Type B pancreatic cell (in vitro differentiated cells): ENCODE measurements at regions not wholly inside any gene's neighbourhood (a gene's known extent, or its start where the extent isn't known, plus 50 kb on each side); places are given as distances from the start of the nearest gene placed in this dataset.

Experiments used
- DNase-seq: peaks from one replicate; pipeline ENCODE4 v3.0.0; 2021; ENCODE audit warnings: mixed read lengths; ENCODE audit not compliant: unreplicated experiment; ENCODE audit errors: extremely low spot score
- H3K27ac Mint-ChIP-seq: 2 replicates; pipeline ENCODE4 v1.8.0; 2021; ENCODE audit warnings: mild to moderate bottlenecking, mixed read lengths
- H3K27me3 Mint-ChIP-seq: 2 replicates; pipeline ENCODE4 v1.8.0; 2021; ENCODE audit warnings: mixed read lengths
- H3K36me3 Mint-ChIP-seq: 2 replicates; pipeline ENCODE4 v1.8.0; 2021; ENCODE audit warnings: mixed read lengths
- H3K4me1 Mint-ChIP-seq: one replicate; pipeline ENCODE4 v1.8.0; 2021; ENCODE audit warnings: mixed read lengths; ENCODE audit not compliant: unreplicated experiment
- H3K4me3 Mint-ChIP-seq: 2 replicates; pipeline ENCODE4 v1.8.0; 2021; ENCODE audit warnings: mild to moderate bottlenecking, mixed read lengths
- H3K9me3 Mint-ChIP-seq: 2 replicates; pipeline ENCODE4 v1.8.0; 2021; ENCODE audit warnings: mixed read lengths
- TF ChIP-seq, protein P1 (sequence below): fragments of 200-600 bp; sonication (generic); conservative IDR thresholded peaks from 2 replicates; pipeline ENCODE4 v1.5.0; 2021; ENCODE audit warnings: antibody characterized with exemption, mild to moderate bottlenecking

- H3K27me3 Mint-ChIP-seq = peaks cover 28% of the 10 kb centered on the region
- TF ChIP-seq, protein P1, sequence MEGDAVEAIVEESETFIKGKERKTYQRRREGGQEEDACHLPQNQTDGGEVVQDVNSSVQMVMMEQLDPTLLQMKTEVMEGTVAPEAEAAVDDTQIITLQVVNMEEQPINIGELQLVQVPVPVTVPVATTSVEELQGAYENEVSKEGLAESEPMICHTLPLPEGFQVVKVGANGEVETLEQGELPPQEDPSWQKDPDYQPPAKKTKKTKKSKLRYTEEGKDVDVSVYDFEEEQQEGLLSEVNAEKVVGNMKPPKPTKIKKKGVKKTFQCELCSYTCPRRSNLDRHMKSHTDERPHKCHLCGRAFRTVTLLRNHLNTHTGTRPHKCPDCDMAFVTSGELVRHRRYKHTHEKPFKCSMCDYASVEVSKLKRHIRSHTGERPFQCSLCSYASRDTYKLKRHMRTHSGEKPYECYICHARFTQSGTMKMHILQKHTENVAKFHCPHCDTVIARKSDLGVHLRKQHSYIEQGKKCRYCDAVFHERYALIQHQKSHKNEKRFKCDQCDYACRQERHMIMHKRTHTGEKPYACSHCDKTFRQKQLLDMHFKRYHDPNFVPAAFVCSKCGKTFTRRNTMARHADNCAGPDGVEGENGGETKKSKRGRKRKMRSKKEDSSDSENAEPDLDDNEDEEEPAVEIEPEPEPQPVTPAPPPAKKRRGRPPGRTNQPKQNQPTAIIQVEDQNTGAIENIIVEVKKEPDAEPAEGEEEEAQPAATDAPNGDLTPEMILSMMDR = no peak
- H3K27ac Mint-ChIP-seq = no peak overlapping the region
- H3K36me3 Mint-ChIP-seq = no peaks in the 10 kb centered on the region
- no peak overlapping the region for H3K4me3 Mint-ChIP-seq
- no peaks in the 10 kb centered on the region for H3K9me3 Mint-ChIP-seq
- no peak for DNase-seq
- peaks cover 34% of the 10 kb centered on the region for H3K4me1 Mint-ChIP-seq
Observed at GRCh38 chr9:96130970-96131369, 171.0 kb downstream of the HSD17B3 start.

GRCh38 chr9:96129747-96130146 is 172.2 kb downstream of the HSD17B3 start:
- Mint-ChIP-seq H3K27ac (no peak overlapping the region), H3K27me3 (peaks cover 28% of the 10 kb centered on the region), H3K9me3 (no peaks in the 10 kb centered on the region), H3K36me3 (no peaks in the 10 kb centered on the region), H3K4me3 (no peak overlapping the region), H3K4me1 (peaks cover 30% of the 10 kb centered on the region)
- no peak for DNase-seq
- TF ChIP-seq, protein P1 = no peak

- Mint-ChIP-seq H3K9me3 (no peaks in the 10 kb centered on the region), H3K36me3 (no peaks in the 10 kb centered on the region), H3K27me3 (peaks cover 28% of the 10 kb centered on the region), H3K4me3 (no peak overlapping the region), H3K27ac (no peak overlapping the region), H3K4me1 (peaks cover 34% of the 10 kb centered on the region)
- peak; percentile 16 for DNase-seq
- TF ChIP-seq, protein P1 = no peak
Observed at GRCh38 chr9:96128880-96129279, 173.1 kb downstream of the HSD17B3 start.

DNA sequence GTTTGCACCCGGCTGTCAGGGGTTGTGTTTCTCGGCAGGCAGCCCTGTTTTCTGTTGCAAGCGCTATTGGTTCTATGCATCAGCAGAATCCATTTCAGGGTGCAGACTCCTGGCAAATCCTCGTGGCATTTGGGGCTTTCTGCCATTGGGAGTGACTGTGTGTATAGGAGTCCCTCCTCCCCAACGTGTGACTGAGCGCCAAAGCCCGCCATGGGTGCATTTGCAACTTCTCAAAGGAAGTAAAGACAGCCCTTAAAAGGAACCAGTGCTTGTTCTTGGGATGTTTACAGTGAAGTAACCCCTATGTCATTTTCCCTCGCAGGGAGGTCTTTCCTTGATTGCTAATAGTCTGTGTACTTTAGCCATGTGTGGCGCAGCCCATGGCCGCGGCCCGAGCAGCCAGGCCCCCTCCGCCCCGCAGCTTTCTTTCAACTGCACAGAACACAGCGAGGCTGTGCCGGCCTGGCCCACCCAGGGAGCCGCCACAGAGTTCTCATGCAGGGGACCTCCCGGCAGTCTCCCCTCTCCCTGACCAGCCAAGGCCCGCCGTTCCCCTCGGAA is 175.6 kb downstream of the HSD17B3 start:
- no peak overlapping the region for H3K4me3 Mint-ChIP-seq
- no peaks in the 10 kb centered on the region for H3K36me3 Mint-ChIP-seq
- peaks cover 25% of the 10 kb centered on the region for H3K27me3 Mint-ChIP-seq
- no peaks in the 10 kb centered on the region for H3K9me3 Mint-ChIP-seq
- TF ChIP-seq, protein P1 = no peak
- H3K4me1 Mint-ChIP-seq = peaks cover 49% of the 10 kb centered on the region
- H3K27ac Mint-ChIP-seq = peak overlapping the region; percentile 55
- peak; percentile 75 for DNase-seq

- H3K27ac Mint-ChIP-seq = peak overlapping the region; percentile 55
- no peak for DNase-seq
Observed at GRCh38 chr9:96125624-96126023, 176.4 kb downstream of the HSD17B3 start.

More at GRCh38 chr9:96125624-96126023, 176.4 kb downstream of the HSD17B3 start:
- H3K9me3 Mint-ChIP-seq = no peaks in the 10 kb centered on the region
- H3K36me3 Mint-ChIP-seq = no peaks in the 10 kb centered on the region
- H3K4me1 Mint-ChIP-seq = peaks cover 46% of the 10 kb centered on the region
- peaks cover 20% of the 10 kb centered on the region for H3K27me3 Mint-ChIP-seq
- H3K4me3 Mint-ChIP-seq = no peak overlapping the region
- TF ChIP-seq, protein P1 = no peak
